Naive B cell (primary cell): ENCODE measurements at regions not wholly inside any gene's neighbourhood (a gene's known extent, or its start where the extent isn't known, plus 50 kb on each side); places are given as distances from the start of the nearest gene placed in this dataset.

Experiments
- ATAC-seq, 2 donors: fragments of 150-1000 bp; cut with Tn5 transposase; 2 replicates each; pipeline ENCODE4 v1.10.0; 2021; ENCODE audit warnings: low read depth in 2 of 2, mild to moderate bottlenecking in 2 of 2, moderate library complexity in 2 of 2
- DNase-seq: peaks from one replicate; pipeline ENCODE4 v3.0.0; 2022
- H3K27ac Mint-ChIP-seq, 6 donors: one replicate each; pipeline ENCODE4 v1.8.0; 2020 to 2022; ENCODE audit warnings: mild to moderate bottlenecking in 6 of 6, mixed read lengths in 6 of 6, moderate library complexity in 5 of 6, inconsistent platforms in 2 of 6
- H3K27me3 Mint-ChIP-seq, 3 donors: one replicate each; pipeline ENCODE4 v1.8.0; 2021 to 2022; ENCODE audit warnings: mixed read lengths in 3 of 3, mild to moderate bottlenecking in 1 of 3
- H3K36me3 Mint-ChIP-seq, 2 donors: one replicate each; pipeline ENCODE4 v1.8.0; 2020 to 2022; ENCODE audit warnings: mixed read lengths in 2 of 2, inconsistent platforms in 1 of 2, mild to moderate bottlenecking in 1 of 2
- H3K4me1 Mint-ChIP-seq, 3 donors: one replicate each; pipeline ENCODE4 v1.8.0; 2020 to 2022; ENCODE audit warnings: mixed read lengths in 3 of 3, inconsistent platforms in 1 of 3, mild to moderate bottlenecking in 1 of 3, moderate library complexity in 1 of 3
- H3K4me3 Mint-ChIP-seq, 8 donors: one replicate each; pipeline ENCODE4 v1.8.0; 2020 to 2022; ENCODE audit warnings: mild to moderate bottlenecking in 8 of 8, mixed read lengths in 8 of 8, moderate library complexity in 8 of 8, inconsistent platforms in 2 of 8
- H3K9me3 Mint-ChIP-seq, 7 donors: one replicate each; pipeline ENCODE4 v1.8.0; 2020 to 2022; ENCODE audit warnings: mixed read lengths in 7 of 7, mild to moderate bottlenecking in 5 of 7, inconsistent platforms in 2 of 7, moderate library complexity in 1 of 7

DNA sequence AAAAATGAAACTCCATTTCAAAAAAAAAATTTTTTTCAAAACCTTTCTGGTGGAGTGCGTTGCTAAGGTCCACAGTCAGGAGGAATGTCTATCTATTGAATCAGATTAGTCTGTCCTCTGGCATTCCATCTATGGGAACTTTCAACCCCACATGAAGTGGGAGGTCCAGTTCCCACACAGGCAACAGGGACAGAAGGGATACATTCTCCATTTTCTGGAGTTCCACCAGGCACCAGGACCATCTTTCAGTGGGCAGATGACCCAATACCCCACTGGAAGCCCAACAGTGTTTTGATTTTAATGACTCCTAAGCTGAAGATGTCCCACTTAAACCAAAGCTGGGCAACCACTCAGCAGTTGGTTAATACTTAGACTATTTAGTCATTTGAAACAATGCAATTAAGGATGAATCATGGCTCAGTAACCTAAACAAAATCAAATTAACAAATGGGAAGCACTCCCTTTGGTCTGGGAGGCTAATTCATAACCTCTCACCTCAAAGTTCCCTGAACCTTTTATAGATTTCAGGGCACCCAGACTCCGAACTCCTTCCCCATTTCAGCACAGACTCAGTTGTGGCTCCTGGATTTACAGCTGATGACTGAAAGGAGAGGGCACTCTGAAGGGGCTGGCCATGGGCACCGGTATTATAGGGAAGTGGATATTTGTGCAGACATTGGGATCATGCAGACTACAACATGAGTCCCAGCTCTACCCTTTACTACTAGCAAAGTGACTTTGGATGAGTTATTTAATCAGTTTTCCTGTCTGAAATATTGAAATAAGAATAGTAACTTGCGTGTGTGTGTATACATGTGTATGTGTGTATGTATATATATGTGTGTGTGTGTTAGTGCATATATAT, 264.3 kb upstream of the LRTM1 start:
- no peaks in the 10 kb centered on the region for H3K36me3 Mint-ChIP-seq
- H3K27ac Mint-ChIP-seq, result no peak overlapping the region
- no peak for DNase-seq
- no peaks in the 10 kb centered on the region for H3K4me1 Mint-ChIP-seq
- peaks cover 0 to 15% (median 4%) of the 10 kb centered on the region in 7 donors for H3K9me3 Mint-ChIP-seq
- H3K27me3 Mint-ChIP-seq, result no peaks in the 10 kb centered on the region
- H3K4me3 Mint-ChIP-seq, result no peak overlapping the region
- ATAC-seq, result no peak

GRCh38 chr3:55190331-55190730, 262.5 kb upstream of the LRTM1 start:
- Mint-ChIP-seq H3K27me3 (no peaks in the 10 kb centered on the region), H3K27ac (no peak overlapping the region), H3K36me3 (no peaks in the 10 kb centered on the region), H3K9me3 (peaks cover 0 to 15% (median 6%) of the 10 kb centered on the region in 7 donors), H3K4me1 (no peaks in the 10 kb centered on the region), H3K4me3 (no peak overlapping the region)
- DNase-seq (no peak), ATAC-seq (no peak)

- Mint-ChIP-seq H3K4me1 (no peaks in the 10 kb centered on the region), H3K9me3 (peaks cover 0 to 15% (median 6%) of the 10 kb centered on the region in 7 donors), H3K27ac (no peak overlapping the region), H3K36me3 (no peaks in the 10 kb centered on the region), H3K27me3 (no peaks in the 10 kb centered on the region), H3K4me3 (no peak overlapping the region)
- DNase-seq (no peak), ATAC-seq (no peak)
Measured at GRCh38 chr3:55189359-55189801, 261.5 kb upstream of the LRTM1 start.

DNA sequence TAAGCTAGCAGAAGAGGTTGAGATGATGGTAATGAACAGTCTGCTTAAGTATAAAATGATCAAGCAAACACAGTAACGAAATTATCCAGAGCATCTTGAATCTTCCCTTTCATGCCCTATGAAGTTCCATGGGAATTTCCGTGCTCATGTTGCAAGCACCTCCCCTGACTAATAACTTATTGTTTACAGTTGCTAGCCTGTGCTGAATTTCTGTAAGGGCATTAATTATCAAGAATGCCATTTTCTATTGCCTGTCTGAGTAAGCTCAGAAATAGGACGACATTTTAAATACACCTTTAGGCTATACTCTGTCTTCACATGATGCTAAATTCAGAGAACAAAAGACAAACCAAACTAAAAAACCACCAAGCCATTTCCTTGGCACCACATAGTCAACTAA, 257.5 kb upstream of the LRTM1 start:
- no peaks in the 10 kb centered on the region for H3K27me3 Mint-ChIP-seq
- no peak for ATAC-seq
- peaks cover 0 to 5% (median 4%) of the 10 kb centered on the region in 7 donors for H3K9me3 Mint-ChIP-seq
- H3K4me3 Mint-ChIP-seq, result no peak overlapping the region
- H3K4me1 Mint-ChIP-seq, result no peaks in the 10 kb centered on the region
- no peaks in the 10 kb centered on the region for H3K36me3 Mint-ChIP-seq
- DNase-seq, result no peak
- no peak overlapping the region for H3K27ac Mint-ChIP-seq

- no peaks in the 10 kb centered on the region for H3K27me3 Mint-ChIP-seq
- no peak for ATAC-seq
Measured at GRCh38 chr3:55183201-55183600, 255.3 kb upstream of the LRTM1 start.

GRCh38 chr3:55180936-55181535, 253.2 kb upstream of the LRTM1 start:
- DNase-seq (no peak), ATAC-seq (no peak)
- no peak overlapping the region for H3K27ac Mint-ChIP-seq
- H3K9me3 Mint-ChIP-seq, result peaks cover 0 to 2% (median 0%) of the 10 kb centered on the region in 7 donors
- no peaks in the 10 kb centered on the region for H3K4me1 Mint-ChIP-seq
- no peak overlapping the region for H3K4me3 Mint-ChIP-seq
- H3K27me3 Mint-ChIP-seq, result no peaks in the 10 kb centered on the region
- H3K36me3 Mint-ChIP-seq, result no peaks in the 10 kb centered on the region

More at GRCh38 chr3:55183201-55183600, 255.3 kb upstream of the LRTM1 start:
- Mint-ChIP-seq H3K36me3 (no peaks in the 10 kb centered on the region), H3K27ac (no peak overlapping the region), H3K9me3 (peaks cover 0 to 4% (median 0%) of the 10 kb centered on the region in 7 donors), H3K4me3 (no peak overlapping the region), H3K4me1 (no peaks in the 10 kb centered on the region)
- no peak for DNase-seq

GRCh38 chr3:55180161-55180560, 252.3 kb upstream of the LRTM1 start:
- ATAC-seq (no peak), DNase-seq (no peak)
- H3K27me3 Mint-ChIP-seq, result no peaks in the 10 kb centered on the region
- no peaks in the 10 kb centered on the region for H3K36me3 Mint-ChIP-seq
- H3K27ac Mint-ChIP-seq, result no peak overlapping the region
- H3K4me1 Mint-ChIP-seq, result no peaks in the 10 kb centered on the region
- no peaks in the 10 kb centered on the region for H3K9me3 Mint-ChIP-seq
- H3K4me3 Mint-ChIP-seq, result no peak overlapping the region

GRCh38 chr3:55178336-55178735, 250.5 kb upstream of the LRTM1 start:
- ATAC-seq (no peak), DNase-seq (no peak)
- Mint-ChIP-seq H3K4me3 (no peak overlapping the region), H3K4me1 (no peaks in the 10 kb centered on the region), H3K36me3 (no peaks in the 10 kb centered on the region), H3K27me3 (no peaks in the 10 kb centered on the region), H3K9me3 (no peaks in the 10 kb centered on the region), H3K27ac (no peak overlapping the region)

GRCh38 chr3:55177749-55178148, 249.9 kb upstream of the LRTM1 start:
- H3K9me3 Mint-ChIP-seq, result peaks cover 0 to 1% (median 0%) of the 10 kb centered on the region in 7 donors
- ATAC-seq, result no peak
- no peak overlapping the region for H3K27ac Mint-ChIP-seq
- no peaks in the 10 kb centered on the region for H3K4me1 Mint-ChIP-seq
- no peaks in the 10 kb centered on the region for H3K27me3 Mint-ChIP-seq
- H3K36me3 Mint-ChIP-seq, result no peaks in the 10 kb centered on the region
- no peak for DNase-seq
- no peak overlapping the region for H3K4me3 Mint-ChIP-seq

GRCh38 chr3:55175423-55175822, 247.6 kb upstream of the LRTM1 start:
- Mint-ChIP-seq H3K9me3 (peaks cover 0 to 13% (median 0%) of the 10 kb centered on the region in 7 donors), H3K27ac (no peak overlapping the region), H3K4me1 (no peaks in the 10 kb centered on the region), H3K4me3 (no peak overlapping the region), H3K36me3 (no peaks in the 10 kb centered on the region), H3K27me3 (no peaks in the 10 kb centered on the region)
- ATAC-seq (no peak), DNase-seq (no peak)

DNA sequence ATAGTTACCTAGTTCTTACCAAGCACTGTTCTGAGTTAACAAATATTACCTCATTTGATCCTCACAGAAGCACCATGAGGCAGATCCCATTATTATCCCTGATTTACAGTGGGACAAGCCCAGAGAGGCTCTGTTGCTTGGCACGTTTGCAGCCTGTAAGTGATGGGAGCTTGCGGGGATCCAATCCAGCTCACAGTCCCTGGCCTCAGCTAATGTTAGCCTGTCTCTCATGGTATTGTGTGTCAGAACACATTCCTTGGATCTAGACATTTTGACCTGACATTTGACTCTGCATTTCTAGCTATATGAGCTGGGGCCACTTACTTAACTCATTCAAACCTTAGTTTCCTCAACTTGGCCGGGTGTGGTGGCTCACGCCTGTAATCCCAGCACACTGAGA, 246.9 kb upstream of the LRTM1 start:
- Mint-ChIP-seq H3K27me3 (no peaks in the 10 kb centered on the region), H3K4me3 (no peak overlapping the region), H3K27ac (no peak overlapping the region), H3K36me3 (no peaks in the 10 kb centered on the region), H3K4me1 (no peaks in the 10 kb centered on the region), H3K9me3 (peaks cover 0 to 13% (median 2%) of the 10 kb centered on the region in 7 donors)
- ATAC-seq (no peak), DNase-seq (no peak)

DNA sequence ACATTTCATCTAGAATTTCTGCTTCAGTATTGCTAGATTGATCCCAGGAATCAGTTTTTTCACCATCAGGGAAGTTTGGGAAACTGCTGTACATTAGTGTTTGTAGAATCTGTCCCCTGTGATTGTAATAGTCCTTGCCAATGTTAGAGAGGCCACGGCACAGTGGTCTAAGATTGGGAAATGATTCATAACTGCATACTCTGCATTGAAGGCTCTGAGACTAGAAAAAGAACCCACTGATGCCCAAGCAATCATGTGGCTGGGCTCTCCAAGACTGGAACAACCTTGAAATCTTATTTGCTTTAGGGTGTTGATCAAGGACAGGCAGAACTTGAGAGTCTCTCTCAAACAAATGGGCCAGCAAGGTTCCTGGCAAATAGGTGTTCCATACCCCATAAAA, 245.6 kb upstream of the LRTM1 start:
- Mint-ChIP-seq H3K36me3 (no peaks in the 10 kb centered on the region), H3K4me1 (no peaks in the 10 kb centered on the region), H3K27me3 (no peaks in the 10 kb centered on the region), H3K4me3 (no peak overlapping the region), H3K9me3 (peaks cover 0 to 13% (median 2%) of the 10 kb centered on the region in 7 donors), H3K27ac (no peak overlapping the region)
- no peak for DNase-seq
- ATAC-seq, result no peak

- H3K4me3 Mint-ChIP-seq, result no peak overlapping the region
- no peaks in the 10 kb centered on the region for H3K27me3 Mint-ChIP-seq
- H3K27ac Mint-ChIP-seq, result no peak overlapping the region
- H3K9me3 Mint-ChIP-seq, result peaks cover 0 to 13% (median 2%) of the 10 kb centered on the region in 7 donors
- no peaks in the 10 kb centered on the region for H3K36me3 Mint-ChIP-seq
- H3K4me1 Mint-ChIP-seq, result no peaks in the 10 kb centered on the region
- DNase-seq (no peak), ATAC-seq (no peak)
Measured at GRCh38 chr3:55172913-55173312, 245.1 kb upstream of the LRTM1 start.

- ATAC-seq (no peak), DNase-seq (no peak)
- Mint-ChIP-seq H3K36me3 (no peaks in the 10 kb centered on the region), H3K4me1 (no peaks in the 10 kb centered on the region), H3K9me3 (peaks cover 0 to 15% (median 4%) of the 10 kb centered on the region in 7 donors), H3K27me3 (no peaks in the 10 kb centered on the region), H3K4me3 (no peak overlapping the region), H3K27ac (no peak overlapping the region)
Measured at GRCh38 chr3:55170444-55170843, 242.6 kb upstream of the LRTM1 start.
